Suprapubic skin (tissue), 4 donors: ENCODE measurements at regions not wholly inside any gene's neighbourhood (a gene's known extent, or its start where the extent isn't known, plus 50 kb on each side); places are given as distances from the start of the nearest gene placed in this dataset.
"Not testable (repeated sequence)": the region's sequence is repeated elsewhere in the genome, so short reads cannot be mapped to it uniquely, and the experiment has no call there.

ENCODE experiments used
- DNase-seq, 2 donors: peaks; one replicate each; pipeline ENCODE4 v3.0.0-alpha.2; 2019; ENCODE audit warnings: low spot score in 2 of 2
- H3K27ac ChIP-seq: fragments of 200-600 bp; sonication (generic); one replicate; pipeline ENCODE4 v1.5.1; 2019
- H3K27me3 ChIP-seq: fragments of 200-600 bp; sonication (generic); one replicate; pipeline ENCODE4 v1.5.1; 2019
- H3K36me3 ChIP-seq: fragments of 200-600 bp; sonication (generic); one replicate; pipeline ENCODE4 v1.5.1; 2019
- H3K4me1 ChIP-seq: fragments of 200-600 bp; sonication (generic); one replicate; pipeline ENCODE4 v1.5.1; 2019
- H3K4me3 ChIP-seq: fragments of 200-600 bp; sonication (generic); one replicate; pipeline ENCODE4 v1.5.1; 2019; ENCODE audit warnings: mild to moderate bottlenecking
- H3K9me3 ChIP-seq: fragments of 200-600 bp; sonication (generic); one replicate; pipeline ENCODE4 v1.5.1; 2019
- CTCF ChIP-seq, 2 donors: fragments of 200-600 bp in 1 of 2; fragments of 450-650 bp in 1 of 2; sonication (generic) in 1 of 2; IDR thresholded peaks; one replicate each; pipeline ENCODE4 v1.5.1; 2016 to 2019; ENCODE audit warnings: antibody characterized with exemption in 2 of 2, mild to moderate bottlenecking in 1 of 2, moderate library complexity in 1 of 2
- EP300 ChIP-seq: sonication (generic); formaldehyde crosslinking; IDR thresholded peaks from one replicate; pipeline ENCODE4 v1.6.1; 2017; ENCODE audit warnings: antibody characterized with exemption
- POLR2A ChIP-seq, 2 donors: fragments of 450-650 bp; IDR thresholded peaks; one replicate each; pipeline ENCODE4 v1.6.1; 2017; ENCODE audit warnings: antibody characterized with exemption in 2 of 2, mild to moderate bottlenecking in 2 of 2, moderate library complexity in 2 of 2
- POLR2AphosphoS5 ChIP-seq, 3 donors: sonication (generic); formaldehyde crosslinking; IDR thresholded peaks; one replicate each; pipeline ENCODE4 v1.6.1; 2017; ENCODE audit warnings: antibody characterized with exemption in 3 of 3
- WGBS: methylation state at CpG from one replicate; pipeline ENCODE4 v1.1.5; 2018; 5-methylcytosine and 5-hydroxymethylcytosine counted together

GRCh38 chr10:71112138-71112785 lies 100.1 kb upstream of the UNC5B start:
- H3K27ac ChIP-seq = no peak overlapping the region
- TF ChIP-seq EP300 (no peak), CTCF (IDR thresholded peaks at IDR 0.05) (no peak), POLR2AphosphoS5 (IDR thresholded peaks at IDR 0.05) (no peak), POLR2A (IDR thresholded peaks at IDR 0.05) (no peak)
- H3K4me1 ChIP-seq = no peaks in the 10 kb centered on the region
- peaks cover 7% of the 10 kb centered on the region for H3K27me3 ChIP-seq
- no peak overlapping the region for H3K4me3 ChIP-seq
- H3K9me3 ChIP-seq = peaks cover 10% of the 10 kb centered on the region
- H3K36me3 ChIP-seq = no peaks in the 10 kb centered on the region
- no peak for DNase-seq
- WGBS = 82% methylated on average over 2 of the region's 2 CpGs

GRCh38 chr10:71116426-71116825 lies 95.9 kb upstream of the UNC5B start:
- no peak overlapping the region for H3K27ac ChIP-seq
- peaks cover 30% of the 10 kb centered on the region for H3K9me3 ChIP-seq
- no peak for DNase-seq
- H3K4me3 ChIP-seq = no peak overlapping the region
- no CpG with 5 or more reads among the region's 1 CpG for WGBS
- no peaks in the 10 kb centered on the region for H3K4me1 ChIP-seq
- peaks cover 7% of the 10 kb centered on the region for H3K27me3 ChIP-seq
- TF ChIP-seq POLR2AphosphoS5 (IDR thresholded peaks at IDR 0.05) = no peak
- no peak for TF ChIP-seq POLR2A (IDR thresholded peaks at IDR 0.05)
- TF ChIP-seq CTCF (IDR thresholded peaks at IDR 0.05) = no peak
- no peak for TF ChIP-seq EP300
- H3K36me3 ChIP-seq = no peaks in the 10 kb centered on the region

GRCh38 chr10:71117589-71117988 lies 94.8 kb upstream of the UNC5B start:
- H3K36me3 ChIP-seq, H3K27me3 ChIP-seq, H3K4me3 ChIP-seq, H3K27ac ChIP-seq, H3K4me1 ChIP-seq, DNase-seq: not testable (repeated sequence)
- H3K9me3 ChIP-seq = peaks cover 30% of the 10 kb centered on the region
- WGBS = 78% methylated on average over 4 of the region's 4 CpGs

GRCh38 chr10:71123023-71123422 lies 89.3 kb upstream of the UNC5B start:
- Histone ChIP-seq H3K4me3 (no peak overlapping the region), H3K27ac (no peak overlapping the region), H3K27me3 (peaks cover 8% of the 10 kb centered on the region), H3K36me3 (no peaks in the 10 kb centered on the region), H3K4me1 (peaks cover 4% of the 10 kb centered on the region), H3K9me3 (peaks cover 16% of the 10 kb centered on the region)
- no peak for DNase-seq
- TF ChIP-seq CTCF (IDR thresholded peaks at IDR 0.05) = no peak
- no peak for TF ChIP-seq POLR2A (IDR thresholded peaks at IDR 0.05)
- TF ChIP-seq EP300 = no peak
- TF ChIP-seq POLR2AphosphoS5 (IDR thresholded peaks at IDR 0.05) = no peak

GRCh38 chr10:71124921-71125748 lies 87.2 kb upstream of the UNC5B start:
- 83% methylated on average over 7 of the region's 13 CpGs for WGBS
- H3K9me3 ChIP-seq = peaks cover 4% of the 10 kb centered on the region
- H3K36me3 ChIP-seq = no peaks in the 10 kb centered on the region
- no peak overlapping the region for H3K27ac ChIP-seq
- H3K4me3 ChIP-seq = no peak overlapping the region
- peaks cover 8% of the 10 kb centered on the region for H3K27me3 ChIP-seq
- DNase-seq = peak in 1 of 2 donors; percentile 55
- TF ChIP-seq CTCF (IDR thresholded peaks at IDR 0.05) (no peak), POLR2A (IDR thresholded peaks at IDR 0.05) (no peak), EP300 (no peak), POLR2AphosphoS5 (IDR thresholded peaks at IDR 0.05) (no peak)
- peaks cover 5% of the 10 kb centered on the region for H3K4me1 ChIP-seq
